Neural cell (in vitro differentiated cells): ENCODE measurements at regions not wholly inside any gene's neighbourhood (a gene's known extent, or its start where the extent isn't known, plus 50 kb on each side); places are given as distances from the start of the nearest gene placed in this dataset.

ENCODE experiments used
- H2AFZ ChIP-seq: fragments of 200-600, 300-800 bp; sonication (generic), shearing (Covaris generic); 2 replicates; pipeline ENCODE4 v1.6.0; 2014; ENCODE audit warnings: low read depth, mild to moderate bottlenecking, antibody characterized with exemption, low read length, moderate library complexity
- H3F3A ChIP-seq: fragments of 200-600 bp; shearing (Covaris generic); 2 replicates; pipeline ENCODE4 v1.6.1; 2016; ENCODE audit warnings: mild to moderate bottlenecking, moderate library complexity, mixed read lengths, antibody characterized with exemption, low read length; ENCODE audit not compliant: insufficient read depth, poor library complexity, severe bottlenecking
- H3K27ac ChIP-seq: fragments of 200-600, 300-800 bp; sonication (generic), shearing (Covaris generic); 2 replicates; pipeline ENCODE4 v1.5.1; 2014; ENCODE audit warnings: mild to moderate bottlenecking, low read length, moderate library complexity
- H3K27me3 ChIP-seq: fragments of 300-800, 200-600 bp; sonication (generic), shearing (Covaris generic); 2 replicates; pipeline ENCODE4 v1.6.0; 2014; ENCODE audit warnings: mild to moderate bottlenecking, low read depth, low read length, moderate library complexity; ENCODE audit not compliant: insufficient read depth
- H3K36me3 ChIP-seq: fragments of 300-800, 200-600 bp; sonication (generic), shearing (Covaris generic); 2 replicates; pipeline ENCODE4 v1.5.1; 2014; ENCODE audit warnings: mild to moderate bottlenecking, antibody characterized with exemption, low read length, moderate library complexity; ENCODE audit not compliant: insufficient read depth
- H3K4me2 ChIP-seq: fragments of 300-800, 200-600 bp; sonication (generic), shearing (Covaris generic); 2 replicates; pipeline ENCODE4 v1.6.0; 2014; ENCODE audit warnings: mild to moderate bottlenecking, low read length
- H3K4me3 ChIP-seq: fragments of 300-800, 200-600 bp; sonication (generic), shearing (Covaris generic); 2 replicates; pipeline ENCODE4 v1.5.1; 2014; ENCODE audit warnings: mild to moderate bottlenecking, low read length, moderate library complexity
- H3K79me2 ChIP-seq: fragments of 200-600 bp; shearing (Covaris generic); replicated peaks from 2 replicates; pipeline ENCODE4 v1.6.0; 2014; ENCODE audit warnings: mild to moderate bottlenecking, low read length, moderate library complexity; ENCODE audit not compliant: insufficient read depth
- H3K9ac ChIP-seq: fragments of 300-800, 200-600 bp; sonication (generic), shearing (Covaris generic); 2 replicates; pipeline ENCODE4 v1.6.1; 2016; ENCODE audit warnings: mild to moderate bottlenecking, low read length, mixed read lengths
- H3K9me2 ChIP-seq: fragments of 200-600 bp; shearing (Covaris generic); 2 replicates; pipeline ENCODE4 v1.6.1; 2016; ENCODE audit warnings: mild to moderate bottlenecking, low read length, mixed read lengths; ENCODE audit not compliant: insufficient read depth
- H3K9me3 ChIP-seq: fragments of 200-600, 300-800 bp; sonication (generic), shearing (Covaris generic); 2 replicates; pipeline ENCODE4 v1.6.1; 2016; ENCODE audit warnings: mild to moderate bottlenecking, mixed run types, low read length, moderate library complexity, mixed read lengths
- H4K20me1 ChIP-seq: fragments of 200-600 bp; shearing (Covaris generic); 2 replicates; pipeline ENCODE4 v1.6.1; 2016; ENCODE audit warnings: mild to moderate bottlenecking, mixed run types; ENCODE audit not compliant: insufficient read depth
- CTCF ChIP-seq: fragments of 450-650 bp; IDR thresholded peaks from 2 replicates; pipeline ENCODE4 v1.5.1; 2014; ENCODE audit warnings: antibody characterized with exemption, mild to moderate bottlenecking, moderate library complexity; ENCODE audit not compliant: poor library complexity, severe bottlenecking
- EP300 ChIP-seq: fragments of 450-650 bp; conservative IDR thresholded peaks from 2 replicates; pipeline ENCODE4 v1.6.1; 2014; ENCODE audit warnings: antibody characterized with exemption, mild to moderate bottlenecking, moderate library complexity; ENCODE audit not compliant: poor library complexity, severe bottlenecking
- EZH2 ChIP-seq: fragments of 200-600, 300-800 bp; shearing (Covaris generic), sonication (generic); IDR thresholded peaks from 2 replicates; pipeline ENCODE4 v1.6.1; 2014; ENCODE audit warnings: antibody characterized with exemption, low read length, borderline replicate concordance, mild to moderate bottlenecking; ENCODE audit not compliant: insufficient read depth, poor library complexity, severe bottlenecking
- MXI1 ChIP-seq: fragments of 450-650 bp; conservative IDR thresholded peaks from 2 replicates; pipeline ENCODE4 v1.6.1; 2014; ENCODE audit warnings: antibody characterized with exemption, mild to moderate bottlenecking; ENCODE audit not compliant: poor library complexity, severe bottlenecking
- POLR2AphosphoS5 ChIP-seq: IDR thresholded peaks from 2 replicates; pipeline ENCODE4 v1.6.1; 2012
- RAD21 ChIP-seq: fragments of 450-650 bp; conservative IDR thresholded peaks from 2 replicates; pipeline ENCODE4 v1.6.1; 2014; ENCODE audit warnings: antibody characterized with exemption, mild to moderate bottlenecking, moderate library complexity
- REST ChIP-seq: IDR thresholded peaks from 2 replicates; pipeline ENCODE4 v1.6.1; 2012; ENCODE audit warnings: borderline replicate concordance
- SMC3 ChIP-seq: fragments of 450-650 bp; conservative IDR thresholded peaks from 2 replicates; pipeline ENCODE4 v1.6.1; 2014; ENCODE audit warnings: antibody characterized with exemption, mild to moderate bottlenecking, moderate library complexity; ENCODE audit not compliant: poor library complexity
- TAF1 ChIP-seq: IDR thresholded peaks from 2 replicates; pipeline ENCODE4 v1.6.1; 2012; ENCODE audit warnings: low read depth

- H3K4me2 ChIP-seq = no peak overlapping the region
- no peaks in the 10 kb centered on the region for H4K20me1 ChIP-seq
- H3K9me3 ChIP-seq = no peaks in the 10 kb centered on the region
- H2AFZ ChIP-seq = no peak overlapping the region
- H3K36me3 ChIP-seq = peaks cover 4% of the 10 kb centered on the region
- H3K79me2 ChIP-seq = no peaks in the 10 kb centered on the region
- H3K27ac ChIP-seq = no peak overlapping the region
- TF ChIP-seq TAF1 = no peak
- H3K9ac ChIP-seq = no peak overlapping the region
- no peaks in the 10 kb centered on the region for H3K27me3 ChIP-seq
- no peaks in the 10 kb centered on the region for H3F3A ChIP-seq
- no peak overlapping the region for H3K4me3 ChIP-seq
- H3K9me2 ChIP-seq = no peaks in the 10 kb centered on the region
These were observed 81.2 kb upstream of the STK17B start for GRCh38 chr2:196252408-196253115.

DNA sequence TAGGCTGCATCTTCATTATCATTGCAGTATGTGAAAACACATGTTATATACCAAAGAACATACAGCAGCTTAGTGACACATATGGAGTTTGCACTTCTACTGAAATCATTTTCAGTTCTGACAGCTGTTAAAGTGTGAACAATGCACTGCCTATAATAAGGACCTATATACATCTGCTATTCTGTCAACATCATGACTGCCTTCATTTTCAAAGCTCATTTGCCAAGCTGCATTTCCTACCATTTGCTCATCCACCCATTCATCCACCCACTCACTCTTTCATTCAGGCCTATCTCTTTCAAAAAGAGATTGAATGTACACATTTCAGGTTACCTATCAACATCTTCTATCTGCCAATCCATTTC, 81.7 kb upstream of the STK17B start:
- H3K4me3 ChIP-seq = no peak overlapping the region
- H3K9me3 ChIP-seq = no peaks in the 10 kb centered on the region
- no peaks in the 10 kb centered on the region for H3F3A ChIP-seq
- H2AFZ ChIP-seq = no peak overlapping the region
- H3K9ac ChIP-seq = no peak overlapping the region
- no peaks in the 10 kb centered on the region for H4K20me1 ChIP-seq
- no peaks in the 10 kb centered on the region for H3K79me2 ChIP-seq
- H3K9me2 ChIP-seq = no peaks in the 10 kb centered on the region
- no peak overlapping the region for H3K4me2 ChIP-seq
- peaks cover 4% of the 10 kb centered on the region for H3K36me3 ChIP-seq
- TF ChIP-seq CTCF (no peak), EZH2 (no peak), REST (no peak)
- no peaks in the 10 kb centered on the region for H3K27me3 ChIP-seq
- no peak overlapping the region for H3K27ac ChIP-seq

DNA sequence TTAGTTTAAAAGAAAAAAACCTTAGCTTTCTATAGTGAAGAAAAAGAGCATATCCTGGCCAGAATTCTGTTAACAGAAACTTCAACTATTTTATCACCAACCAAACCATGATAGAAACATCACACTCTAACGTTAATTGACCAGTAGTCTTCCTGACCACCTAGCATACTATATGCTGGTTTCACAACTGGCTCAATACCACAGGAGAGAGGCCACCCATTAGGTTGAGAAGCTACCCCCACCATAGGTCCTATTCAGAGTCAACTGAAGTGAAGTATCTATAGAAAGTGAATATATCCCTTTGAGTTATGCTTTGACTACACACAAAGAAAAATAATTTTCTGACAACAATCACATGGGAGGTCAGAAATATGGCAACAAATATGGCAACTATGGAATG, 85.2 kb upstream of the STK17B start:
- Histone ChIP-seq H3K9ac (no peak overlapping the region), H4K20me1 (no peaks in the 10 kb centered on the region), H3F3A (no peaks in the 10 kb centered on the region), H3K9me3 (no peaks in the 10 kb centered on the region), H3K27me3 (no peaks in the 10 kb centered on the region), H3K9me2 (no peaks in the 10 kb centered on the region), H3K79me2 (no peaks in the 10 kb centered on the region), H3K27ac (no peak overlapping the region), H3K4me3 (no peak overlapping the region), H2AFZ (no peak overlapping the region), H3K4me2 (no peak overlapping the region), H3K36me3 (no peaks in the 10 kb centered on the region)
- TF ChIP-seq CTCF (no peak), SMC3 (no peak), EZH2 (no peak), EP300 (no peak), POLR2AphosphoS5 (no peak), REST (no peak), TAF1 (no peak), RAD21 (no peak), MXI1 (no peak)
